SKM-1 (cell line): ENCODE measurements at regions not wholly inside any gene's neighbourhood (a gene's known extent, or its start where the extent isn't known, plus 50 kb on each side); places are given as distances from the start of the nearest gene placed in this dataset.
"Not testable (repeated sequence)": the region's sequence is repeated elsewhere in the genome, so short reads cannot be mapped to it uniquely, and the experiment has no call there.

ENCODE experiments used
- DNase-seq: peaks from one replicate; lab custom pipeline; 2025; ENCODE audit not compliant: unreplicated experiment; lab: John Stamatoyannopoulos, UW

DNA sequence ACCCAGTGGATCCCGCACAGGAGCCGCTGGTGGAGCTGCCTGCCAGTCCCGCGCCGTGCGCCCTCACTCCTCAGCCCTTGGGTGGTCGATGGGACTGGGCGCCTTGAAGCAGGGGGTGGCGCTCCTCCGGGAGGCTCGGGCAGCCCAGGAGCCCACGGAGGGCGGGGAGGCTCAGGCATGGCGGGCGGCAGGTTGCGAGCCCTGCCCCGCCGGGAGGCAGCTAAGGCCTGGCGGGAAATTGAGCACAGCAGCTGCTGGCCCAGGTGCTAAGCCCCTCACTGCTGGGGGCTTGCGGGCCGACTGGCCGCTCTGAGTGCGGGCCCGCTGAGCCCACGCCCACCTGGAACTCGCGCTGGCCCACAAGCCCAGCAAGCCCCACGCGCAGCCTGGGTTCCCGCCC, 127.1 kb upstream of the TMEM164 start:
- DNase-seq = no peak

DNA sequence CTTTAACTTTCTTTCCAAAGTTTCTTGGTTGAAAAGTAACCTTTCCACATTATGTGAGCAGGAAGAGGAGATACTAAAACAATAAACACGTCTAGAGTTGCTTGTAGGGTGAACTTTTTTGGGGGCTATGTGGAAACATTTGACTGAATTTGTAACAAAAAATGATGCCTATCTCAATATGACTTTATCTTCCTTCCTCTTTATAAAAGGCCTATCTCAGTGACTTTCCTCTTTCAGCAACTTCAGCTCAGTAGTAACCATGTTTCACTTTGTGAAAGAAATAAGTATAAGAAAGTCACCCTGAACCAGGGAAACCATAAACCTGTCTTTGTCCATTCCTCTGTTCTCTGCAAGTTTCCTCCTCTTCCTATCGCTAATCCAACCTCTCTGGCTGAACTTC, 124.7 kb upstream of the TMEM164 start:
- DNase-seq = no peak

DNA sequence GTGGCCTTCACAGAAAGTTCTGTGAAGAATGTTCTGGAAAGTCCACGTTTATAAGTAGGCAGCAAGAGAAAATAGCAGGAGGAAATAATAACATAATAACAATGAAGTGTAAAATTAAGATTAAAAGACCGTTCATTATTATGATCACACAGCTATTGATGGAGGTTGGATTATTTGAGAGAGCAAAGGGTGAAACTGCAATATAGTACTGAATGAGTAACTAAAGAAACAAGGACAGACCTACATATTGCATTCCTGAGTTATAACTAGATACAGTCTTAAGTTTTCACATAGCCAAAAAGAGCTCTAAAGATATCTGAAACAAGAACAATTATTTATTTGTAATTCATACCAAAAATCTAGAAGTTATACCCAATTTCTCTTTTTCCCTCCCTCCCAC, 122.9 kb upstream of the TMEM164 start:
- no peak for DNase-seq

DNA sequence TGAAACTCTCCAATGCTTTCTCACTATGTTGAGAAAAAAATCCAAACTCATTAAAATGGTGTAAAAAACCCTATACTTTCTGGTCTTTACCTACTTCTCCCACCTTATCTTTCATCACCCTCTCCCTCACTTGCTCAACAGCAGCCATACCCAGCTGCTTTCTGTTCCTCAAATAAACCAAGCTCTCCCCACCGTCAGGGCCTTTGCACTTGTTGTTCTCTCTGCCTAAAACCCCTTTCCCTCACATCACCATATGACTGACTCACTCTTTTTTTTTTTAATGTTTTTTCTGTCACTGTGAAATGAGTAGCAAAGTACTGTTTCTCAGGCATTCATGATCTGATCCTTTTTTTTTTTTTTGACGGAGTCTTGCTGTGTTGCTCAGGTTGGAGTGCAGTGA, 122.3 kb upstream of the TMEM164 start:
- DNase-seq = peak; percentile 47

DNA sequence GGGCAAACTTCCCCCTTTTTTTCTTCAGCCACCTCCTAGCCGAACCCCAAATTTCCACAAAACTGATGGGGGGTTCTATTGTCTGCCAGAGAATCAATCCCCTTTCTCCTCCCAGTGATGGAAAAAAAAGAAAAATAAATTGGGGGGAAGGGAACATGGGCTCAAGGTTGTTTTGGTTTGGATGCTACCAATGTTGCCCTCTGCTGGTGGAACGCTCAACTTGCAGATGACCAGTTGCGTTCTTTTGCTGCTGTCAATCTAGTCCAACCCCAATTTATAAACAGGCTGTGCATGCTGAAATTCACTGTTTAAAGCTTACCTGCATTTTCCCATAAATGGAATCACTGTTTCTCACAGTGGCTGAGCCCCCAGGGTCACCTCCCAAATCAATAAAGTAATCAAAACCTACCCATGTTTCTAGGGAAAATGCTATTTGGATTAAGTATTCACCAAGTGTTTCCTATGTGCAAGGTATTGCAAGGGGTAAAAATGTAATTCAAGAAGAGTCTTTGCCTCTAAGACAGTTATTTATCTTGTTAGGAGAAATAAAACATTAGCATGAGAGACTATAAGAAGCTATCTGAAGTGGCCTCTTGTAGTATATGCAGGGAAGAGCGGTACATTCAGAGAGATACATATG, 116.7 kb upstream of the TMEM164 start:
- peak; percentile 8 for DNase-seq

DNA sequence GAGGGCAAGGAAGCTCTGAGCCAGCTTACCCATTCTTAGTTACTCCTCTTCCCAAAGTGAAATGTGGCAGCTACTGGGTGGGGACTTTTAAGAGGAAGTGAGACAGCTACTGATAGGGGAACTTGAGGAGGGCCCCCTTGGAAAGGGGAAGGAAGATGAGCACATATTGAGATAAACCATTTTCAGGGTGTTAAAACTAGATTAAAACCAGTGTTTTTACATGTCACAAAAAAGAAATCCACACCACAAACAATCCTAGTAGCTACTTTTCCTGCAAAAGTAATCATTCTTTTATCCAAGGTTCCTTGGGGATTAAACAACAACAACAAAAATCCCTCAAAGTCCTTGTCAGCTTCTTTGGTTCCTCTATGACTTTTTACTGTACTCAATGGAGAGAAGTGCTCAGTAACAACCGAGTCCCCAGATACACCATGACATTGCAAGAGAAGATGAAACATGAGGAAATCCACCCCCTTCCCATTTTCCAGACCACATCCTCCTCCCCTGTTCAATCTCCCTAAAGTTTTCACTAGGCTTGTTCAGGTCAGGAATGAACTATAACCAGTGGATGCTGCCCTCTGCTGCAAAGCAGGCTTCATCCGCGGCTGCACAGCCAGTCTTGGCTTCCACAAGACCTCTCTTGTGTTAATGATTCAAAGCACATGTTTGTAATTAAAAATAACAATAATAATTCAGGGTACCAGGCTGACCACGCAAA, 113.5 kb upstream of the TMEM164 start:
- peak; percentile 81 for DNase-seq

DNA sequence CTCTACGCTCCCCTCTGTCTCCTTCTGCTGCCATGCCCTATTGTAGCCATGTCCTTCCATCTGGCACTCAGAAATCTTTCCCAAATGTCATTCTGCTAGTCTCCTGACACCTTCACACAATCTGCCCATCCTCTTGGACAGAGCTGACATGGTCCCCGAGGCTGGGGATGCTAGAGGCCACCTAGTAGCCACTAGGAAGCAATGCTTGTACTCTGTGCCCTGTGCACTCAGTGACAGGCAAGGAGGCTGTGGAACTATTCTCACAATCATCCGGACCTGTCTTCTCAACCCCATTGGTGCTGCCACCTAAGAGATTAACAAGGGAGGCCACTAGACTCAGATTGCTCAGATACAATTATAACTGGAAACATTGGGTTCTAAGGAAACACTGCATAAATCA, 112.6 kb upstream of the TMEM164 start:
- DNase-seq = no peak

DNA sequence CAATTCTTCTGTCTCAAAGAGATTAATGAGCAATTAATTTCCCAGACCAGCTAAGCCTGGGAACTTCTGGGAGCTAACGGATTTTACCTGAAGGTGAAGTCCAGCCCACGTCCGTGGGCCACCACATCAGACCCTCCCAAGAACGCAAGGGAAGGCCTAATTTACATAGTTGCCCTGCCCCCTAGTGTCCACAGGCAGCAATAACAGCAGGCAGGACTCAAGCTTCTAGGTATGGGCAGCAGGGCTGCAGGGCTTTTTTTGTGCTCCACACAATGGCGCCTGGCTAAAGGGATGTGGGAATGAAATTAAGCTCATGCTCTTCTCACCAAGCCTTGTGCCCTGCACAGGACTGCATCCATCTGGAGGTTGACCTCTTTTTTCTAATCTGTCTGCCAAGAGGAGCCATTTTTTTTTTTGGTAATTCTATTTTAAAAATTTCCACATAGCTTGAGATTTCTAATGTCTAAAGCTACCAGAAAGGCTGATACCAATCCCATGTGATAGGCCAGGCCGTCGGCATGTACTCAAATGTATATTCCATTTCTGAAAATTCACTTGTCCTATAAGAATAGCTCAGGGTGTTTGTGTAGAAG, 111.9 kb upstream of the TMEM164 start:
- peak; percentile 46 for DNase-seq

DNA sequence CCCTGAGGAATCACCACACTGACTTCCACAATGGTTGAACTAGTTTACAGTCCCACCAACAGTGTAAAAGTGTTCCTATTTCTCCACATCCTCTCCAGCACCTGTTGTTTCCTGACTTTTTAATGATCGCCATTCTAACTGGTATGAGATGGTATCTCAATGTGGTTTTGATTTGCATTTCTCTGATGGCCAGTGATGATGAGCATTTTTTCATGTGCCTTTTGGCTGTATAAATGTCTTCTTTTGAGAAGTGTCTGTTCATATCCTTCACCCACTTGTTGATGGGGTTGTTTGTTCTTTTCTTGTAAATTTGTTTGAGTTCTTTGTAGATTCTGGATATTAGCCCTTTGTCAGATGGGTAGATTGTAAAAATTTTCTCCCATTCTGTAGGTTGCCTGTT, 106.9 kb upstream of the TMEM164 start:
- not testable (repeated sequence) for DNase-seq

DNA sequence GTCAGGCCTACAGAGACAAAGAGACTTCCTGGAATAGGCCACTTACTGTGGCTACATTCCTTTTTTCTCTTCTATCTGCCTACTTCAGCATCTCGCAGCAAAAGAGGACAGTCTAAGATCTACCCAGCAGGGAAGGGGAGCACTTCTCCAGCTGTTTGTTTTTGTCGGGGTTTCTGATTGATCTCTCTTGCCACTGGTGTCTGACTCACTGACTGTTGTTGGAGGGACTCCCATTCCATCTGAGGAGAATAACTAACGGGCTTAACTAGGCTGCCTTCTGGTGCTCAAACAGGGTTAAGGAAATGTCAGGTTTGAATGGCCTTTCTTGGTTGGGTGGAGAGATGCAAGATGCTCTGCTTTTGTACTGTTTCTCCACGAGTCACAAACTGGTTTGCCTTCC, 100.2 kb upstream of the TMEM164 start:
- DNase-seq = no peak

DNA sequence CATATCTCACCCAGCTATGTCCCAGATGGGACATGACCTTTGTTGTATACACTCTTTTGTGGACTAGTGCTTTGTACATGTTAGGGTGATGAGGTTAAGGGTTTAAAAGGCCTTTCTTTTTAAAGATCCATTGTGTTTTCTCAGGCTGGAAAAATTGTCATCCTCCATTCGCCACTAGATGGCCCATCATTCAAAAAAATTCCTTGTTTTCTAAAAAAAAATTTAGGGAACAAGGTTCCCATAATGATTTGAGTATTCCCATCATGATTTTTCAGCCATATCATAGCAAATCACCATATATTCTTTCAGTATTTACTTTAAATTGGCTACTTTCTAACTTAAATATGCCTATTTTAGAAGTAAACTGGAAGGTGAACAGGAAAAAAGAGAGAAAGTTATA, 91.9 kb upstream of the TMEM164 start:
- DNase-seq = no peak

DNA sequence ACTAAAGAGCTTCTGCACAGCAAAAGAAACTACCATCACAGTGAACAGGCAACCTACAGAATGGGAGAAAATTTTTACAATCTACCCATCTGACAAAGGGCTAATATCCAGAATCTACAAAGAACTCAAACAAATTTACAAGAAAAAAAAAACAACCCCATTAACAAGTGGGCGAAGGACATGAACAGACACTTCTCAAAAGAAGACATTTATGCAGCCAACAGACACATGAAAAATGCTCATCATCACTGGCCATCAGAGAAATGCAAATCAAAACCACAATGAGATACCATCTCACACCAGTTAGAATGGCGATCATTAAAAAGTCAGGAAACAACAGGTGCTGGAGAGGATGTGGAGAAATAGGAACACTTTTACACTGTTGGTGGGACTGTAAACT, 89.9 kb upstream of the TMEM164 start:
- not testable (repeated sequence) for DNase-seq

DNA sequence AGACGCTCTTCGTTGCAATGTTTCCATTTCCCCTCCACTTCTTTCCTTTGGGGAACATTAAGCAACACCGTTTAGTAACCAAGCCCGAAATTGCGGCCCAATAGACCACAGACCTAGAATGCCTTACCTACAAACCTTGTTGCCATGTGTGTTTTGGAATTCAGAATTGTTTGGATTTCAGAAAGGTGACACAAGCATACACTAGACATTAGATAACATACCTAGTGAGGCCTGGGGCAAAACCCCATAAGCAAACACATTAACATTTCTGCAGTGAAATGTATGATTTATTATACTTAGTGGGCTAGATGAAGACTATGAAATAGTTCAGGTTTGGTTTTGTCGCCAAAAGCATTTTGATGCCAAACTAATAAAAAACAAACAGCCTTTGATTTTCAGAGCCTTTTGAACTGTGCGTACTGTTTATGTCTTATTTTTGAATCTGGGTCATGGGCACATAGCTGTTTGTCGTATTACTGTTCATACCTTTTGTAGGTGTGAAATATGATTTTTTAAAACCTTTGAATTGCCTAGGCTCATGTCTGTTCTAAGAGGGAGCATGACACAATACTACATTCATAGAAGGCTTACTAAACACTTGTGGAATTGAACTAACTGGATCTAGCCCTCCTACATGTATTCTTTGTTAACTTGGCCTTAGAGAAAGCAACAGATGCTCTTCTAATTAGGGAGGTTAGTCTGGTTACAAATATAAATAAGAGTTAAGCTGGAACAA, 88.6 kb upstream of the TMEM164 start:
- no peak for DNase-seq

DNA sequence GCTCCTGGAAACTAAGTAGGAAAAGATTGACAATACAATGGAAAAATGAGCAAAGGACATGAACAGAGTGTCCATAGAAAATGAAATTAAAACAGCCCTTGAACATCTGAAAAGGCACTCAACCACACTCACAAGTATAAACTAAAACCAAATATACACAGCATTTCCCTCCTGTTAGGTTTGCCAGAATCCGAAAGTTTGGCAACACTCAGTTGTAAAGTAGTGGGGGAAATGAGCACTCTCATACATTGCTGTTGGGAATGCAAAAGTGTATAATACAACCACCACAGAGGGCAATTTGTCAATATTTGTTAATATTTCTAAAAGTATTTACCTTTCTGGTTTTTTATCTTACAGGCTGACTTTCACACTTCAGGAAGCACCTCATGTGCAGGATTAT, 84.2 kb upstream of the TMEM164 start:
- DNase-seq = no peak

DNA sequence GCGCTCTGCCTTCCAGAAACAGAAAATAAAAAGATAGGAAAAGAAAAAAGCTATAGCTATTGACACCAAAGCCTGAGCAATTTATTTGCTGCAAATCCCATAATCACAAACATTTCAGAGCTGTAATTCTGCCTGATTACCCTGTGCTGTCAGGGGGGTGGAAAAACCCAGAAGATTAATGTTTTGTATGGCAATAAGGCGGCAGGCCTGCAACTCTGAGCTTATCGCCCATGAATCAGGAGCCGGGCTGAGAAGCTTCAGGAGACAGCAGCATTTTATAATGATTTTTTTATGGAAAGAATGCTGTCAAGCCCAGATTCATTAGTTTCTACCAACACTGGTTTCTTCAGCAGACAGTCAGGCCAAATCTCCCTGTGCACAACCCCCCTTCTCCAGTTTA, 82.6 kb upstream of the TMEM164 start:
- no peak for DNase-seq

DNA sequence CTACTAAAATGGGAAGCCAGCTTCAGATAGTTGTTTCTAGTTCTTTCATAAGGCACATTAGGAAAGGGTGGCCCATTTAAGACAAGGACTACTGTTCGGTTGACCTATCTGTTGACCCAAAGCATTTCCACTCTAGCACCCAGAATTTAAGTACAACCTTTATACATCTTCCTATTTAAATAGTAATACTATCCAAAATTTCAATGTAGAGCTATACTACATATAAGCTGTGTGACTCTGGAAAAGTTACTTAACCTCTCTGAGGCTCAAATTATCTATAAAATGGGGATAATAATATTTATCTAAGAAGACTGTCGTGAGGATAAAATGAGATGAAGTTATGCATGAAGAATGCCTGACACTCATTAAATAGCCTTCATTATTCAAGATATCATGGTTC, 82.0 kb upstream of the TMEM164 start:
- no peak for DNase-seq

DNA sequence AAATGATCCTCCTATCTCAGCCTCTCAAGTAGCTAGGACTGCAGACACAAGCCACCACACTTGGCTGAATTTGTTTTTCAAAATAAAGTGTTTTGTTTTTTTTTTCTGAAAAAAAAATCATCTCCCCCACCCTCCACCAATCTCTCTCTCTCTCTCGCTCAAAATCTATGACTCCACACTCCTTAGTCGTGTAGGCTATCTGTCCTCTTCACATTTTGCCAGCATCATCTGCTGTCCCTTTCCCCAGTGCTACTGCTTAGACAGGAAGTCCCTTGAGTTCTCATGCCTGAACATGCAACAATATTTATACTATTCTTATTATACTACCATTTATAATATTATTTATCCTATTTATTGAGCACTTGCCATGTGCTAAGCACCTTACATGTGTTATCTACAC, 80.7 kb upstream of the TMEM164 start:
- DNase-seq = no peak

DNA sequence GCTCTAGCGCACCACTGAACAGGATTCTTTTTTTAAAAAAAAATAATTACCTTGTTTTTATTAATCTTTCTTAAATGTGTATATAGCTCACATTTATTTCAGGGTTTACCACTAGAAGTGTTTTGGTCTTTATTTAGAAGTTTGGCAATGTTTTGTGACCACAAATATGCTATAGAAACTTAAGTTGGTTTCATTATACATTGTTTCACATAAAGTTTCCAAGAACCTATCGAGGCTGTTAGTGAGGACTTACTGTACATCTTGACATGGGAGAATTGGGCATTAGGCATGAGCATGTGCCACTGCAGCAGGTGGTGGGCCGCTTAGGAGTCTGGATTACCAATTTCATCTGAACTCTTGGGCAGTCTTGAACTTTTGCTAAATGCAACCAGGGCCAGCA, 77.9 kb upstream of the TMEM164 start:
- DNase-seq = not testable (repeated sequence)

DNA sequence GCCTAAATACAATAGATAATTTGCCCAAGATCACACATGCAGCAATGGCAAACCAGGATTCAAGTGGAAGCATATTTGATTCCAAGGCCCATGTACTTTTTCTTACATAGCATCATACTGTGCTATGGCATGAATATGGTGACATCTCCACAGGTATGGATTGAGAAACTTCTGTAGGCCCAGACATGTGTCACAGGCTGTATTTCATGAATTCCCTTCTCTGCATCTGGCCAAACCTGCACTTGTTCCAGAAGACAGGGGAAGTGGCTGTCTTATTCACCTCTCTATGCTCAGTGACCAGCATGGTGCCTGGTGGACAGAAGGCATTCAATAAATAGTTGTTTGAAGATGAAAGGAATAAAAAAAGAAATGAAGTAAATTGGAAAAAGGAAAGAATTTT, 77.3 kb upstream of the TMEM164 start:
- DNase-seq = no peak

DNA sequence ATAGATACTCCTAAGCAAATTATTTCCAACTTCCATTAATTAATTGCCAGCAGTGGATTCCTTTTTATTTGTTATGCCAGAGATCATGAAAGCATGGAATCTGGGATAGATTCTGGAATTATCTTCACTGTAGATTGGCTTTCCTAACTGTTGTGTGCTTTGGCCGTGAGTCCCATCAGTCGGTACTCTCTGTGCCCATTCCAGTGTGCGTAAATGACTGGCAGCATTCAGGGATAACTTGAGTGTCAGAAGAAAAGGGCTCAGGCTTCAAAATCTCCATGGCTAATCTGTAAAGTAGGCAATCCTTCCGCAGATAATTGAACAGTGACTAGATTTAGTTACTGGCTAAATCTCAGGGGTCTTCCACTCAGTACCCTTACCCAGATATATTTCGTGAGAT, 76.8 kb upstream of the TMEM164 start:
- no peak for DNase-seq

DNA sequence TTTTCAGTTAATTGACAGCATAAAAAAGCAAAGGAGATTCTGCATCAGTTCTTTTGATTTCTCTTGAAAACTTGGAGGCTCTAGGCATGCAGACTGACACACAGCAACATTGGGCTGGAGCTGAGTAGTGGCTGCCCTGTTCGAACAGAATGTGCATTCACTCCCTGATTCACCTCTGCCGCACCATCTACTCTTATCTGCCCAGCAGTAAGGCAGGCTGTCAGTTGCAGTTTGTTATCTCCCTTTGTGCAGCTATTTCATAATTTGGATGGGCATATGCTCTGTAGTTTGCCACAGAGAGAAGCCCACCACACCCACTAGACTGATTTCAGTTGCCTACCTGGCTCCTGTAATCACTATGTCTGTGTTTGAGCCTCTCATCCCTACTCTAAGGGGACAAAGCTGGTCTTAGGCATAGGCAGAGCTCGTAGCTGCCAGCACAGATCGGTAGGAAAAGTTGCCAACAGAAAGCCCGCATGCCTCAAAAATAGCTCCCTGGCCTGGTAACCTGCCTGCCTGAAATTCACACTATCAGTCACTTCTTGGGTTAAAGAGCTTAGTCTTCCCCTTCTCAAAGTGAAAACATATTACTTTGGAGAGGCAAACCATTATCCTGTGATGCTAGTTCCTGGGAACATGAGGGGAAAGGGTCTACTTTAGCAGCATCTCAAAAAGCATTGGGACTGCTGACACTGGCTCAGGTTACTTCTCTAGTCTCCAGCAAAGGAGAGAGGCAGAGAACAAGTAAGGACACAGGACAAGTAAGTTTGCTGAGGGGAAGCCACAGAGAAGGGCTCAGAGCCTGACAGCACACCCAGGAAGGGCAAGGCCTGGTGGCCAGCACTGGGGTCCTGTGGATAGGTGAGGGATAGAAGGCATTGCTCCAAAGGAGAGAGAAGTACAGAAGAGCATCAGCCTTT, 75.9 kb upstream of the TMEM164 start:
- DNase-seq = no peak
